Loucy (cell line): ENCODE measurements at regions not wholly inside any gene's neighbourhood (a gene's known extent, or its start where the extent isn't known, plus 50 kb on each side); places are given as distances from the start of the nearest gene placed in this dataset.

ENCODE experiments used
- H2AFZ ChIP-seq: fragments of 200-600 bp; sonication (generic); 2 replicates; pipeline ENCODE4 v1.6.0; 2016; ENCODE audit warnings: antibody characterized with exemption, mild to moderate bottlenecking, low read length, moderate library complexity
- H3F3A ChIP-seq: fragments of 200-600 bp; 2 replicates; pipeline ENCODE4 v1.6.0; 2016; ENCODE audit warnings: antibody characterized with exemption, low read depth, mild to moderate bottlenecking
- H3K27me3 ChIP-seq: fragments of 200-600 bp; sonication (generic); 2 replicates; pipeline ENCODE4 v1.6.1; 2014; ENCODE audit warnings: low read length, mild to moderate bottlenecking; ENCODE audit not compliant: insufficient read depth, poor library complexity, severe bottlenecking
- H3K36me3 ChIP-seq: fragments of 200-600 bp; sonication (generic); 2 replicates; pipeline ENCODE4 v1.6.1; 2016; ENCODE audit warnings: low read length; ENCODE audit not compliant: insufficient read depth
- H3K4me1 ChIP-seq: fragments of 200-600 bp; sonication (generic); 2 replicates; pipeline ENCODE4 v1.5.1; 2014; ENCODE audit warnings: low read length, mild to moderate bottlenecking; ENCODE audit not compliant: insufficient read depth, poor library complexity, severe bottlenecking
- H3K4me2 ChIP-seq: fragments of 200-600 bp; sonication (generic); 2 replicates; pipeline ENCODE4 v1.6.0; 2014; ENCODE audit warnings: antibody characterized with exemption, low read length, low read depth, mild to moderate bottlenecking; ENCODE audit not compliant: poor library complexity, severe bottlenecking
- H3K4me3 ChIP-seq: fragments of 200-600 bp; sonication (generic); 2 replicates; pipeline ENCODE4 v1.5.1; 2014; ENCODE audit warnings: low read length, mild to moderate bottlenecking, mixed read lengths; ENCODE audit not compliant: poor library complexity, severe bottlenecking
- H3K79me2 ChIP-seq: fragments of 200-600 bp; sonication (generic); 2 replicates; pipeline ENCODE4 v1.6.1; 2014; ENCODE audit warnings: low read length; ENCODE audit not compliant: insufficient read depth
- H3K9ac ChIP-seq: fragments of 200-600 bp; sonication (generic); 2 replicates; pipeline ENCODE4 v1.6.0; 2014; ENCODE audit warnings: mild to moderate bottlenecking, low read depth, low read length, moderate library complexity; ENCODE audit not compliant: poor library complexity, severe bottlenecking
- H3K9me2 ChIP-seq: fragments of 200-600 bp; sonication (generic); replicated peaks from 2 replicates; pipeline ENCODE4 v1.6.1; 2016; ENCODE audit warnings: low read depth, low read length, mixed read lengths
- H3K9me3 ChIP-seq: fragments of 200-600 bp; sonication (generic); 2 replicates; pipeline ENCODE4 v1.6.1; 2014; ENCODE audit warnings: mild to moderate bottlenecking, antibody characterized with exemption, low read length, low read depth; ENCODE audit not compliant: insufficient read depth
- H4K20me1 ChIP-seq: fragments of 200-600 bp; sonication (generic); 2 replicates; pipeline ENCODE4 v1.6.0; 2014; ENCODE audit warnings: antibody characterized with exemption, low read length, mild to moderate bottlenecking; ENCODE audit not compliant: insufficient read depth, poor library complexity, severe bottlenecking
- EZH2phosphoT487 ChIP-seq: fragments of 200-600 bp; IDR thresholded peaks from 2 replicates; pipeline ENCODE4 v1.6.1; 2018; ENCODE audit warnings: antibody characterized with exemption, mild to moderate bottlenecking, moderate library complexity, borderline replicate concordance
- TF ChIP-seq, protein P1 (sequence below): fragments of 200-600 bp; sonication (generic); conservative IDR thresholded peaks from 2 replicates; pipeline ENCODE4 v1.5.1; 2014; ENCODE audit warnings: mild to moderate bottlenecking, antibody characterized with exemption, low read length

DNA sequence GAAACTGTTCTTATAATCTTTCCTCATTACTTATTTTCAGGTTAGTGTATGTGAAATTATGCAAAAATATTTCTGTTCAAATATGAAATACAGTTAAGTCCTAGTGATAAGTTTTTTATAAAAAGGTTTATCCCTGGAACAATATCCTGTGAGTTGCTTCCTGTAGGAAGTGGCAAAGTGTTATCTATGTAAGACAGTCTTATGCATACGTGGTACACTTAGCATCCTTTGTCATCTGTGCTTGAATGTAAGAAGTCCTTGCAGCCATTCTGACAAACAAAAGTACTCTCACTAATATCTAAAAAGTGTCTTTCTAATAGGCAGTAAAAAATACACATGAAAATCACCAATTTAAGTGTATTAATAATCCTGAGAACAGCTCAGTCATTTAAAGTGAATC lies 372.5 kb upstream of the BCHE start:
- TF ChIP-seq, protein P1, sequence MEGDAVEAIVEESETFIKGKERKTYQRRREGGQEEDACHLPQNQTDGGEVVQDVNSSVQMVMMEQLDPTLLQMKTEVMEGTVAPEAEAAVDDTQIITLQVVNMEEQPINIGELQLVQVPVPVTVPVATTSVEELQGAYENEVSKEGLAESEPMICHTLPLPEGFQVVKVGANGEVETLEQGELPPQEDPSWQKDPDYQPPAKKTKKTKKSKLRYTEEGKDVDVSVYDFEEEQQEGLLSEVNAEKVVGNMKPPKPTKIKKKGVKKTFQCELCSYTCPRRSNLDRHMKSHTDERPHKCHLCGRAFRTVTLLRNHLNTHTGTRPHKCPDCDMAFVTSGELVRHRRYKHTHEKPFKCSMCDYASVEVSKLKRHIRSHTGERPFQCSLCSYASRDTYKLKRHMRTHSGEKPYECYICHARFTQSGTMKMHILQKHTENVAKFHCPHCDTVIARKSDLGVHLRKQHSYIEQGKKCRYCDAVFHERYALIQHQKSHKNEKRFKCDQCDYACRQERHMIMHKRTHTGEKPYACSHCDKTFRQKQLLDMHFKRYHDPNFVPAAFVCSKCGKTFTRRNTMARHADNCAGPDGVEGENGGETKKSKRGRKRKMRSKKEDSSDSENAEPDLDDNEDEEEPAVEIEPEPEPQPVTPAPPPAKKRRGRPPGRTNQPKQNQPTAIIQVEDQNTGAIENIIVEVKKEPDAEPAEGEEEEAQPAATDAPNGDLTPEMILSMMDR, result no peak
- no peak for TF ChIP-seq EZH2phosphoT487
- H3K9me2 ChIP-seq, result no peaks in the 10 kb centered on the region
- H3K9ac ChIP-seq, result no peak overlapping the region
- no peaks in the 10 kb centered on the region for H3K79me2 ChIP-seq
- no peak overlapping the region for H3K4me3 ChIP-seq
- H3K9me3 ChIP-seq, result no peaks in the 10 kb centered on the region
- no peak overlapping the region for H2AFZ ChIP-seq
- no peaks in the 10 kb centered on the region for H3K36me3 ChIP-seq
- no peaks in the 10 kb centered on the region for H3K27me3 ChIP-seq
- H4K20me1 ChIP-seq, result no peaks in the 10 kb centered on the region
- no peaks in the 10 kb centered on the region for H3K4me1 ChIP-seq
- H3K4me2 ChIP-seq, result no peak overlapping the region
- H3F3A ChIP-seq, result no peaks in the 10 kb centered on the region

DNA sequence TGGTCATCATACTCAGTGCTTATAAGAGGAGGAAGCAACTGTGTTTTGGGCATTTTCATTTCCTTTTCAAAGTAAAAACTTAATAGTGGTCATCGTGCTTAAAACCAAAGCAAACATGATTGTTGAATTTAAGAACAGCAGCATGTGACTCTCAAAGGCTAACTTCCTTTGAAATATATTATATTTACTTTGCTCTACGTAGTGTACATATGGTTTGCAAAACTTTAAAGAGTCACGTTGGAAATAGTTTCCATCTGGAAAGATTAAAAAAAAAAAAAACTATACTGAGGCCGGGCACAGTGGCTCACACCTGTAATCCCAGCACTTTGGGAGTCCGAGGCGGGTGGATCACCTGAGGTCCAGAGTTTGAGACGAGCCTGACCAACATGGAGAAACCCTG lies 367.9 kb upstream of the BCHE start:
- no peaks in the 10 kb centered on the region for H3F3A ChIP-seq
- no peaks in the 10 kb centered on the region for H3K36me3 ChIP-seq
- H3K9me2 ChIP-seq, result no peaks in the 10 kb centered on the region
- H3K9me3 ChIP-seq, result no peaks in the 10 kb centered on the region
- H3K4me1 ChIP-seq, result no peaks in the 10 kb centered on the region
- H3K9ac ChIP-seq, result no peak overlapping the region
- H3K4me2 ChIP-seq, result no peak overlapping the region
- no peaks in the 10 kb centered on the region for H3K79me2 ChIP-seq
- TF ChIP-seq, protein P1, result no peak
- TF ChIP-seq EZH2phosphoT487, result no peak
- H4K20me1 ChIP-seq, result no peaks in the 10 kb centered on the region
- H3K27me3 ChIP-seq, result no peaks in the 10 kb centered on the region
- no peak overlapping the region for H3K4me3 ChIP-seq
- H2AFZ ChIP-seq, result no peak overlapping the region

- no peaks in the 10 kb centered on the region for H3F3A ChIP-seq
- no peak overlapping the region for H3K4me3 ChIP-seq
- H3K27me3 ChIP-seq, result no peaks in the 10 kb centered on the region
- H3K4me2 ChIP-seq, result no peak overlapping the region
- no peaks in the 10 kb centered on the region for H3K36me3 ChIP-seq
- H3K4me1 ChIP-seq, result no peaks in the 10 kb centered on the region
- no peaks in the 10 kb centered on the region for H3K9me3 ChIP-seq
- no peaks in the 10 kb centered on the region for H4K20me1 ChIP-seq
- TF ChIP-seq, protein P1, result no peak
- TF ChIP-seq EZH2phosphoT487, result no peak
- no peak overlapping the region for H2AFZ ChIP-seq
- no peak overlapping the region for H3K9ac ChIP-seq
- no peaks in the 10 kb centered on the region for H3K9me2 ChIP-seq
- no peaks in the 10 kb centered on the region for H3K79me2 ChIP-seq
These were observed 364.3 kb upstream of the BCHE start for GRCh38 chr3:166201476-166201875.
